NOMO-1 treated with DMSO at 0.1 percent for 48 hours (cell line): ENCODE measurements at regions not wholly inside any gene's neighbourhood (a gene's known extent, or its start where the extent isn't known, plus 50 kb on each side); places are given as distances from the start of the nearest gene placed in this dataset.

Source experiments
- DNase-seq: peaks from one replicate; lab custom pipeline; 2025; ENCODE audit not compliant: unreplicated experiment; lab: John Stamatoyannopoulos, UW

- DNase-seq: no peak
These were observed 73.3 kb downstream of the RFC3 start for GRCh38 chr13:33891196-33891742.

- no peak for DNase-seq
These were observed 75.6 kb downstream of the RFC3 start for GRCh38 chr13:33893559-33893958.

GRCh38 chr13:33904431-33904830 is 86.5 kb downstream of the RFC3 start:
- DNase-seq: no peak

GRCh38 chr13:33908116-33908515 is 90.2 kb downstream of the RFC3 start:
- DNase-seq: no peak

- DNase-seq: no peak
These were observed 92.3 kb downstream of the RFC3 start for GRCh38 chr13:33910255-33910654.

GRCh38 chr13:33911521-33911920 is 93.6 kb downstream of the RFC3 start:
- no peak for DNase-seq

- DNase-seq: no peak
These were observed 95.9 kb downstream of the RFC3 start for GRCh38 chr13:33913829-33914228.

GRCh38 chr13:33917190-33917589 is 99.2 kb downstream of the RFC3 start:
- DNase-seq: no peak

- peak; percentile 87 for DNase-seq
These were observed 100.4 kb downstream of the RFC3 start for GRCh38 chr13:33918199-33918932.

GRCh38 chr13:33919120-33919519 is 101.2 kb downstream of the RFC3 start:
- no peak for DNase-seq

- no peak for DNase-seq
These were observed 107.6 kb downstream of the RFC3 start for GRCh38 chr13:33925563-33925962.

GRCh38 chr13:33927315-33927714 is 109.4 kb downstream of the RFC3 start:
- no peak for DNase-seq

GRCh38 chr13:33931397-33932311 is 113.7 kb downstream of the RFC3 start:
- DNase-seq: peak; percentile 9

- no peak for DNase-seq
These were observed 114.9 kb downstream of the RFC3 start for GRCh38 chr13:33932769-33933406.

GRCh38 chr13:33933810-33934209 is 115.9 kb downstream of the RFC3 start:
- peak; percentile 4 for DNase-seq

GRCh38 chr13:33934343-33934742 is 116.4 kb downstream of the RFC3 start:
- no peak for DNase-seq

GRCh38 chr13:33934951-33935371 is 117.0 kb downstream of the RFC3 start:
- no peak for DNase-seq

GRCh38 chr13:33935969-33936368 is 118.0 kb downstream of the RFC3 start:
- no peak for DNase-seq

GRCh38 chr13:33937373-33938098 is 119.6 kb downstream of the RFC3 start:
- DNase-seq: no peak

GRCh38 chr13:33940256-33940655 is 122.3 kb downstream of the RFC3 start:
- no peak for DNase-seq

GRCh38 chr13:33940898-33941297 is 122.9 kb downstream of the RFC3 start:
- DNase-seq: no peak
